IMR-90 (cell line): ENCODE measurements at regions not wholly inside any gene's neighbourhood (a gene's known extent, or its start where the extent isn't known, plus 50 kb on each side); places are given as distances from the start of the nearest gene placed in this dataset.

ENCODE experiments used
- ATAC-seq: fragments of 200-7000 bp; cut with Tn5 transposase; 2 replicates; pipeline ENCODE4 v1.9.1; 2020; ENCODE audit warnings: low read depth, mild to moderate bottlenecking, moderate library complexity
- BruUV-seq: library from RNA; stranded (reverse); fragments of 400-500 nt; replicated peaks from 2 replicates; lab custom pipeline; 2021; lab: Mats Ljungman, UMichigan
- CTCF ChIA-PET: fragments of 300-600 bp; formaldehyde crosslinking; extraction: SDS; loops from one replicate; lab custom pipeline; 2021; ENCODE audit warnings: antibody characterized with exemption; lab: Yijun Ruan, JAX
- POLR2A ChIA-PET: fragments of 300-600 bp; sonication (Branson Sonifier 250); formaldehyde crosslinking; loops from one replicate; lab custom pipeline; 2022; ENCODE audit warnings: antibody characterized with exemption; ENCODE audit not compliant: unreplicated experiment; lab: Charles Lee
- DNase-seq: peaks from one replicate; pipeline ENCODE4 v3.0.0; 2013
- H2AFZ ChIP-seq: replicated peaks from 2 replicates; pipeline ENCODE3; 2013; ENCODE audit warnings: low read length, mild to moderate bottlenecking; ENCODE audit not compliant: poor library complexity
- H2AK5ac ChIP-seq: 2 replicates; pipeline ENCODE4 v1.6.1; 2013; ENCODE audit warnings: low read depth, low read length, inconsistent platforms
- H2AK9ac ChIP-seq: replicated peaks from 2 replicates; pipeline ENCODE3; 2013; ENCODE audit warnings: mild to moderate bottlenecking, low read depth, low read length, moderate library complexity; ENCODE audit not compliant: poor library complexity
- H2BK120ac ChIP-seq: 2 replicates; pipeline ENCODE4 v1.6.1; 2013; ENCODE audit warnings: low read depth, low read length, inconsistent platforms
- H2BK15ac ChIP-seq: 3 replicates; pipeline ENCODE4 v1.6.1; 2013; ENCODE audit warnings: low read depth, low read length, inconsistent platforms
- H2BK20ac ChIP-seq: 2 replicates; pipeline ENCODE4 v1.6.1; 2013; ENCODE audit warnings: low read depth, mild to moderate bottlenecking, inconsistent platforms, low read length, moderate library complexity
- H2BK5ac ChIP-seq: 2 replicates; pipeline ENCODE4 v1.6.1; 2013; ENCODE audit warnings: mild to moderate bottlenecking, low read depth, low read length, inconsistent platforms; ENCODE audit not compliant: poor library complexity, severe bottlenecking
- H3K14ac ChIP-seq: replicated peaks from 2 replicates; pipeline ENCODE4 v1.6.1; 2013; ENCODE audit warnings: low read depth, low read length, inconsistent platforms
- H3K18ac ChIP-seq: 2 replicates; pipeline ENCODE4 v1.6.1; 2013; ENCODE audit warnings: low read depth, low read length, control low read depth
- H3K23ac ChIP-seq: 2 replicates; pipeline ENCODE4 v1.6.1; 2013; ENCODE audit warnings: low read depth, low read length, inconsistent platforms
- H3K27ac ChIP-seq: 2 replicates; pipeline ENCODE4 v1.5.1; 2013; ENCODE audit warnings: mild to moderate bottlenecking, control low read depth, low read length; ENCODE audit not compliant: insufficient read depth
- H3K27me3 ChIP-seq: 2 replicates; pipeline ENCODE4 v1.6.1; 2013; ENCODE audit warnings: low read length; ENCODE audit not compliant: control insufficient read depth, insufficient read depth
- H3K36me3 ChIP-seq: 2 replicates; pipeline ENCODE4 v1.6.1; 2013; ENCODE audit warnings: low read length, mixed read lengths; ENCODE audit not compliant: control insufficient read depth, insufficient read depth
- H3K4ac ChIP-seq: 2 replicates; pipeline ENCODE4 v1.6.1; 2013; ENCODE audit warnings: low read depth, low read length, inconsistent platforms
- H3K4me1 ChIP-seq: 2 replicates; pipeline ENCODE4 v1.6.1; 2013; ENCODE audit warnings: low read length, mixed read lengths; ENCODE audit not compliant: control insufficient read depth, insufficient read depth
- H3K4me2 ChIP-seq: 2 replicates; pipeline ENCODE4 v1.6.1; 2013; ENCODE audit warnings: low read depth, mild to moderate bottlenecking, control low read depth, low read length, moderate library complexity
- H3K4me3 ChIP-seq: 2 replicates; pipeline ENCODE4 v1.5.1; 2013; ENCODE audit warnings: low read depth, mild to moderate bottlenecking, control low read depth, low read length, moderate library complexity; ENCODE audit not compliant: insufficient read depth
- H3K56ac ChIP-seq: 2 replicates; pipeline ENCODE4 v1.6.1; 2013; ENCODE audit warnings: low read length, inconsistent platforms; ENCODE audit not compliant: insufficient read depth; ENCODE audit errors: extremely low read depth
- H3K79me1 ChIP-seq, 2 experiments: 2 replicates each; pipeline ENCODE4 v1.6.1; 2013; ENCODE audit warnings: low read length in 2 of 2, inconsistent platforms in 1 of 2, low read depth in 1 of 2
- H3K9ac ChIP-seq: 2 replicates; pipeline ENCODE4 v1.6.1; 2013; ENCODE audit warnings: low read depth, low read length, control low read depth
- H3K9me1 ChIP-seq: 2 replicates; pipeline ENCODE4 v1.6.1; 2013; ENCODE audit warnings: low read length, inconsistent platforms; ENCODE audit not compliant: insufficient read depth
- H3K9me3 ChIP-seq: 2 replicates; pipeline ENCODE4 v1.6.1; 2013; ENCODE audit warnings: low read length; ENCODE audit not compliant: control insufficient read depth, insufficient read depth
- H4K20me1 ChIP-seq: 2 replicates; pipeline ENCODE4 v1.6.1; 2013; ENCODE audit warnings: low read length, inconsistent platforms; ENCODE audit not compliant: insufficient read depth
- H4K5ac ChIP-seq: 2 replicates; pipeline ENCODE4 v1.6.1; 2013; ENCODE audit warnings: mild to moderate bottlenecking, low read depth, low read length, control low read depth
- H4K8ac ChIP-seq, 2 experiments: 2 replicates each; pipeline ENCODE4 v1.6.1; 2013; ENCODE audit warnings: low read depth in 2 of 2, low read length in 2 of 2, control low read depth in 1 of 2, inconsistent platforms in 1 of 2
- H4K91ac ChIP-seq: 2 replicates; pipeline ENCODE4 v1.6.1; 2013; ENCODE audit warnings: low read depth, low read length, inconsistent platforms; ENCODE audit not compliant: insufficient read depth
- BHLHE40 ChIP-seq: fragments of 150-350 bp; IDR thresholded peaks from 2 replicates; pipeline ENCODE4 v1.6.1; 2016; ENCODE audit warnings: mild to moderate bottlenecking, low read depth, low read length
- CHD1 ChIP-seq: IDR thresholded peaks from 2 replicates; pipeline ENCODE4 v1.6.1; 2012; ENCODE audit warnings: low read depth, low read length, improper control_type of control experiment
- FOS ChIP-seq: fragments of 150-350 bp; IDR thresholded peaks from 2 replicates; pipeline ENCODE4 v1.6.1; 2016; ENCODE audit warnings: low read depth, low read length
- RFX5 ChIP-seq: IDR thresholded peaks from 2 replicates; pipeline ENCODE4 v1.8.0; 2012; ENCODE audit warnings: low read depth, mild to moderate bottlenecking, low read length, moderate library complexity
- WGBS, 2 experiments: methylation state at CpG; one replicate each; pipeline versions ENCODE4 v1.1.5 to v1.1.7; 2013; ENCODE audit warnings: missing lambda C conversion rate in 2 of 2; ENCODE audit not compliant: insufficient read length in 1 of 2; ENCODE audit errors: extremely low coverage in 2 of 2; 5-methylcytosine and 5-hydroxymethylcytosine counted together
- dilution Hi-C: fragments of 300-500 bp; cut with HindIII; formaldehyde crosslinking; loops from one replicate; pipeline ENCODE4 v1.14.3; 2018; ENCODE audit warnings: low sequenced_read_pairs; ENCODE audit not compliant: unreplicated experiment
- in situ Hi-C: fragments of 300-500 bp; cut with MboI; formaldehyde crosslinking; loops from 3 replicates; pipeline ENCODE4 v1.14.3; 2019; ENCODE audit warnings: low sequenced_read_pairs, inconsistent platforms, mixed read lengths
- intact Hi-C: fragments of 100-400 bp; cut with micrococcal nuclease; formaldehyde crosslinking; loops from 2 replicates; pipeline ENCODE4 v1.10.0; 2022
- TF ChIP-seq, protein P1 (sequence below): fragments of 150-350 bp; IDR thresholded peaks from 2 replicates; pipeline ENCODE4 v1.6.1; 2017; ENCODE audit warnings: mild to moderate bottlenecking, antibody characterized with exemption, low read length, low read depth
- TF ChIP-seq, protein P2 (sequence below): fragments of 150-350 bp; IDR thresholded peaks from 2 replicates; pipeline ENCODE4 v1.6.1; 2016; ENCODE audit warnings: low read depth, mild to moderate bottlenecking, low read length, moderate library complexity, borderline replicate concordance

DNA sequence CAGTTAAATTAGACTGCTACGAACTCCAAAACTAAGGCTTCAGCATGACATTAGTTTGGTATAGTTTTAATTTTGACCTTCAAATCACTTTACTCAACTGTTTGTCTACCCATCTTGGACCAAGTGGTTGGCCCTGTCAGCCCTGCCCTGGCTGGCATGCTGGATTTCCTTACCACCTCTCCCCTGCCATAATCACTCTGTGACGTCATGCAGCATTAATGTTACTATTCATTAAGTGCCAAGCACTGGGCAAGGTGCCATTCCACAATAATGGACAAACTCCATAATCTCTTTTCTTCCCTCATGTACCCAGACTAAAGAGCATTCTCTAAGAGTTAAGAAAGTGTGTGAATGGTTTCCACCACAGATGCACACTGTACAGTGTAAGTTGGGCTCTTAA is 277.0 kb upstream of the INTU start:
- no peak for ATAC-seq
- Histone ChIP-seq H3K14ac (no peak overlapping the region), H3K27me3 (no peaks in the 10 kb centered on the region), H2AK9ac (no peak overlapping the region), H2BK5ac (no peak overlapping the region), H3K18ac (no peak overlapping the region), H3K4ac (no peak overlapping the region), H3K4me3 (no peak overlapping the region), H3K4me1 (no peaks in the 10 kb centered on the region), H3K4me2 (no peak overlapping the region), H3K27ac (no peak overlapping the region), H4K8ac (no peak overlapping the region), H3K23ac (no peak overlapping the region), H4K91ac (no peak overlapping the region), H4K20me1 (no peaks in the 10 kb centered on the region), H3K56ac (no peak overlapping the region), H3K36me3 (no peaks in the 10 kb centered on the region), H3K79me1 (no peaks in the 10 kb centered on the region), H2BK120ac (no peak overlapping the region), H2AFZ (no peak overlapping the region), H4K5ac (no peak overlapping the region), H2BK20ac (no peak overlapping the region), H2AK5ac (no peak overlapping the region), H3K9ac (no peak overlapping the region), H3K9me1 (no peaks in the 10 kb centered on the region), H3K9me3 (no peaks in the 10 kb centered on the region), H2BK15ac (no peak overlapping the region)
- ChIA-PET POLR2A (no interaction called here), CTCF (no interaction called here)
- no peak for DNase-seq
- intact Hi-C loops (no loop called here), dilution Hi-C loops (no loop called here), in situ Hi-C loops (no loop called here)
- TF ChIP-seq, protein P1, sequence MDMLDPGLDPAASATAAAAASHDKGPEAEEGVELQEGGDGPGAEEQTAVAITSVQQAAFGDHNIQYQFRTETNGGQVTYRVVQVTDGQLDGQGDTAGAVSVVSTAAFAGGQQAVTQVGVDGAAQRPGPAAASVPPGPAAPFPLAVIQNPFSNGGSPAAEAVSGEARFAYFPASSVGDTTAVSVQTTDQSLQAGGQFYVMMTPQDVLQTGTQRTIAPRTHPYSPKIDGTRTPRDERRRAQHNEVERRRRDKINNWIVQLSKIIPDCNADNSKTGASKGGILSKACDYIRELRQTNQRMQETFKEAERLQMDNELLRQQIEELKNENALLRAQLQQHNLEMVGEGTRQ, result no peak
- TF ChIP-seq FOS (no peak), BHLHE40 (no peak), CHD1 (no peak), RFX5 (no peak)
- TF ChIP-seq, protein P2, sequence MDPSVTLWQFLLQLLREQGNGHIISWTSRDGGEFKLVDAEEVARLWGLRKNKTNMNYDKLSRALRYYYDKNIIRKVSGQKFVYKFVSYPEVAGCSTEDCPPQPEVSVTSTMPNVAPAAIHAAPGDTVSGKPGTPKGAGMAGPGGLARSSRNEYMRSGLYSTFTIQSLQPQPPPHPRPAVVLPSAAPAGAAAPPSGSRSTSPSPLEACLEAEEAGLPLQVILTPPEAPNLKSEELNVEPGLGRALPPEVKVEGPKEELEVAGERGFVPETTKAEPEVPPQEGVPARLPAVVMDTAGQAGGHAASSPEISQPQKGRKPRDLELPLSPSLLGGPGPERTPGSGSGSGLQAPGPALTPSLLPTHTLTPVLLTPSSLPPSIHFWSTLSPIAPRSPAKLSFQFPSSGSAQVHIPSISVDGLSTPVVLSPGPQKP, result no peak
- WGBS, 2 experiments, result 0% methylated on average over 1 of the region's 2 CpGs; no CpG with 5 or more reads in 1 of the 2 experiments
- BruUV-seq, result no TSS peak
